ENCODE measurements at regions not wholly inside any gene's neighbourhood (a gene's known extent, or its start where the extent isn't known, plus 50 kb on each side); places are given as distances from the start of the nearest gene placed in this dataset.

DNA sequence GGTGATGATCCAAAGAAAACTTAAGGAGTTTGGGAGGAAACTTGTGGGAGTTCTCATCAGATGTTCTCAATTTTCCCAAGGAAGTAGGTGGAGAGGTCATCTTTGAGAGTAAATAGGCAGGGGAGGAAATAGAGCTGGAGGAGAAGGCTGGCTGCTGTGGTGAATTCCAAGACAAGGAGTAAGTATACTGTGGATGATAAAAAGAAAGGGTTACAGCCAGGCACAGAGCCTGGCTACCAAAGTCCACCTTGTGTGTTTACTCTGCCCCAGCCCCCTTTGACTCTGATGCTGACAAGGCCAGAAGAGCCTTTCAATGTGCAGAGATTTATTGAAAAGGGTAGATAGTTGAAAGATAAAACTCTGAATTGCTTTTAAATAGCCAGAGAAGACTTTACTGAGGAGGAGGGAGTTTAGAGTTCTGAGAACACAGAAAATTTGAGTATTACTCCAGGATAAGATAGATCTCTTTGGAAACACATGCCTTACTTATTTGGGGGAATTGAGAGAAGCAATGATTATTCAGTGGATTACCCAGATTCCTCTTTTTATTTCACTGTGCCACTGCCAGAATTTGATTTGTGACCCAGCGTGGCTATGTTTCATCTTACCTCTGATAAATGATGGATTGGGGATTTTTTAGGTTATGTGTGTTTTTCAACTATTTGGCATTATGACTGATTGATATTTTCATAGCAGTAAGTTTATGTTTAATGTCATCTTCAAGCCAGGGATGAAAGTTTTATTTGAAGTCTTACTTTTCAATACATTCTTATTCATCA lies 182.6 kb upstream of the JAG1 start (continued):
- TF ChIP-seq ZNF543 (CRISPR knock-in tag; IDR thresholded peaks at IDR 0.05) (no peak), ZNF670 (CRISPR knock-in tag; IDR thresholded peaks at IDR 0.05; ENCODE audit: borderline replicate concordance) (0 out of 2 replicates have a peak, but pooled peaks have one; percentile 46), ZNF768 (CRISPR knock-in tag; IDR thresholded peaks at IDR 0.05) (no peak), ZNF652 (CRISPR knock-in tag; IDR thresholded peaks at IDR 0.05; ENCODE audit: borderline replicate concordance, low read depth) (peak; percentile 83), AFF4 (CRISPR knock-in tag; IDR thresholded peaks at IDR 0.05) (no peak), SYNCRIP (IDR thresholded peaks at IDR 0.05; ENCODE audit: insufficient read depth, low read depth, low read length) (no peak), ZNF782 (CRISPR knock-in tag; IDR thresholded peaks at IDR 0.05; ENCODE audit: borderline replicate concordance) (no peak), MTERF4 (CRISPR knock-in tag; IDR thresholded peaks at IDR 0.05) (no peak), THYN1 (CRISPR knock-in tag; IDR thresholded peaks at IDR 0.05; ENCODE audit: borderline replicate concordance, low read depth) (no peak), ZNF678 (CRISPR knock-in tag; IDR thresholded peaks at IDR 0.05) (no peak), NFKBIZ (CRISPR knock-in tag; IDR thresholded peaks at IDR 0.05) (no peak), ZNF101 (CRISPR knock-in tag; IDR thresholded peaks at IDR 0.05; ENCODE audit: borderline replicate concordance, low read depth) (no peak), KDM3A (CRISPR knock-in tag; IDR thresholded peaks at IDR 0.05; ENCODE audit: low read depth) (no peak)
- TF ChIP-seq, protein P1, sequence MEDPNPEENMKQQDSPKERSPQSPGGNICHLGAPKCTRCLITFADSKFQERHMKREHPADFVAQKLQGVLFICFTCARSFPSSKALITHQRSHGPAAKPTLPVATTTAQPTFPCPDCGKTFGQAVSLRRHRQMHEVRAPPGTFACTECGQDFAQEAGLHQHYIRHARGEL (CRISPR knock-in tag; IDR thresholded peaks at IDR 0.05): no peak
- TF ChIP-seq, protein P2, sequence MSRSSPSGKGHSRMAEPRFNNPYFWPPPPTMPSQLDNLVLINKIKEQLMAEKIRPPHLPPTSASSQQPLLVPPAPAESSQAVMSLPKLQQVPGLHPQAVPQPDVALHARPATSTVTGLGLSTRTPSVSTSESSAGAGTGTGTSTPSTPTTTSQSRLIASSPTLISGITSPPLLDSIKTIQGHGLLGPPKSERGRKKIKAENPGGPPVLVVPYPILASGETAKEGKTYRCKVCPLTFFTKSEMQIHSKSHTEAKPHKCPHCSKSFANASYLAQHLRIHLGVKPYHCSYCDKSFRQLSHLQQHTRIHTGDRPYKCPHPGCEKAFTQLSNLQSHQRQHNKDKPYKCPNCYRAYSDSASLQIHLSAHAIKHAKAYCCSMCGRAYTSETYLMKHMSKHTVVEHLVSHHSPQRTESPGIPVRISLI (CRISPR knock-in tag; IDR thresholded peaks at IDR 0.05; ENCODE audit: borderline replicate concordance): no peak
- TF ChIP-seq, protein P3, sequence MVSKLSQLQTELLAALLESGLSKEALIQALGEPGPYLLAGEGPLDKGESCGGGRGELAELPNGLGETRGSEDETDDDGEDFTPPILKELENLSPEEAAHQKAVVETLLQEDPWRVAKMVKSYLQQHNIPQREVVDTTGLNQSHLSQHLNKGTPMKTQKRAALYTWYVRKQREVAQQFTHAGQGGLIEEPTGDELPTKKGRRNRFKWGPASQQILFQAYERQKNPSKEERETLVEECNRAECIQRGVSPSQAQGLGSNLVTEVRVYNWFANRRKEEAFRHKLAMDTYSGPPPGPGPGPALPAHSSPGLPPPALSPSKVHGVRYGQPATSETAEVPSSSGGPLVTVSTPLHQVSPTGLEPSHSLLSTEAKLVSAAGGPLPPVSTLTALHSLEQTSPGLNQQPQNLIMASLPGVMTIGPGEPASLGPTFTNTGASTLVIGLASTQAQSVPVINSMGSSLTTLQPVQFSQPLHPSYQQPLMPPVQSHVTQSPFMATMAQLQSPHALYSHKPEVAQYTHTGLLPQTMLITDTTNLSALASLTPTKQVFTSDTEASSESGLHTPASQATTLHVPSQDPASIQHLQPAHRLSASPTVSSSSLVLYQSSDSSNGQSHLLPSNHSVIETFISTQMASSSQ (IDR thresholded peaks at IDR 0.05; ENCODE audit: low read depth): no peak
- TF ChIP-seq, protein P3 (CRISPR knock-in tag; IDR thresholded peaks at IDR 0.05; ENCODE audit: borderline replicate concordance): no peak
